ENCODE measurements at regions not wholly inside any gene's neighbourhood (a gene's known extent, or its start where the extent isn't known, plus 50 kb on each side); places are given as distances from the start of the nearest gene placed in this dataset.
A peak's percentile ranks its signal among the peaks of the same experiment; 100 is the strongest.

GRCh38 chr10:14403881-14404623 lies 73.3 kb upstream of the FRMD4A start:
- TF ChIP-seq TCF4 (CRISPR knock-in tag; IDR thresholded peaks at IDR 0.05; ENCODE audit: borderline replicate concordance) (peak; percentile 51; the same call in 1 of the 2 replicates), CSDC2 (CRISPR knock-in tag; IDR thresholded peaks at IDR 0.05) (no peak), ZNF70 (CRISPR knock-in tag; IDR thresholded peaks at IDR 0.05) (no peak), ESRRG (CRISPR knock-in tag; IDR thresholded peaks at IDR 0.05) (no peak), PATZ1 (CRISPR knock-in tag; IDR thresholded peaks at IDR 0.05; ENCODE audit: borderline replicate concordance) (no peak), CSRNP3 (CRISPR knock-in tag; IDR thresholded peaks at IDR 0.05) (no peak), OSR1 (CRISPR knock-in tag; IDR thresholded peaks at IDR 0.05) (no peak), SNAI2 (CRISPR knock-in tag; IDR thresholded peaks at IDR 0.05) (no peak), ZFP30 (CRISPR knock-in tag; IDR thresholded peaks at IDR 0.05) (no peak), GLIS3 (CRISPR knock-in tag; IDR thresholded peaks at IDR 0.05) (no peak)
- TF ChIP-seq, protein P1, sequence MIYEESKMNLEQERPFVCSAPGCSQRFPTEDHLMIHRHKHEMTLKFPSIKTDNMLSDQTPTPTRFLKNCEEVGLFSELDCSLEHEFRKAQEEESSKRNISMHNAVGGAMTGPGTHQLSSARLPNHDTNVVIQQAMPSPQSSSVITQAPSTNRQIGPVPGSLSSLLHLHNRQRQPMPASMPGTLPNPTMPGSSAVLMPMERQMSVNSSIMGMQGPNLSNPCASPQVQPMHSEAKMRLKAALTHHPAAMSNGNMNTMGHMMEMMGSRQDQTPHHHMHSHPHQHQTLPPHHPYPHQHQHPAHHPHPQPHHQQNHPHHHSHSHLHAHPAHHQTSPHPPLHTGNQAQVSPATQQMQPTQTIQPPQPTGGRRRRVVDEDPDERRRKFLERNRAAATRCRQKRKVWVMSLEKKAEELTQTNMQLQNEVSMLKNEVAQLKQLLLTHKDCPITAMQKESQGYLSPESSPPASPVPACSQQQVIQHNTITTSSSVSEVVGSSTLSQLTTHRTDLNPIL (CRISPR knock-in tag; IDR thresholded peaks at IDR 0.05; ENCODE audit: low read depth): no peak

Data from SK-N-SH treated with all-trans-retinoic acid at 6 μM for 48 hours (cell line).